ENCODE measurements at regions not wholly inside any gene's neighbourhood (a gene's known extent, or its start where the extent isn't known, plus 50 kb on each side); places are given as distances from the start of the nearest gene placed in this dataset.

DNA sequence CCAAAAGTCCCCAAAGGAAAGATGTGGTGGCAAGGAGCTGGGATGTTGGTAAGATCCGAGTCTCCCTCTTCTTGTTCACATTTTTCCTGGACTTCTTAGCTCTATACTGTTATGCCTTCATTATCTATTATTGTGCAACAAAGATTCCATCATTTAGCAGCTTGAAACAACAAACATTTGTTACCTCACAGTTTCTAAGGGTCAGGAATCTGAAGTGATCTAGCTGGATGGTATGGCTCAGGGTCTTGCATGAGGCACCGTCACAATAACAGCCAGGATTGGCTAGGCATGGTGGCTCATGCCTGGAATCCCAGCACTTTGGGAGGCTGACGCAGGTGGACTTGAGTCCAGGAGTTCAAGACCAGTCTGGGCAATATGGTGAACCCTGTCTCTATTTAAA lies 51.1 kb upstream of the KRAS start (continued):
- TF ChIP-seq, protein P1, sequence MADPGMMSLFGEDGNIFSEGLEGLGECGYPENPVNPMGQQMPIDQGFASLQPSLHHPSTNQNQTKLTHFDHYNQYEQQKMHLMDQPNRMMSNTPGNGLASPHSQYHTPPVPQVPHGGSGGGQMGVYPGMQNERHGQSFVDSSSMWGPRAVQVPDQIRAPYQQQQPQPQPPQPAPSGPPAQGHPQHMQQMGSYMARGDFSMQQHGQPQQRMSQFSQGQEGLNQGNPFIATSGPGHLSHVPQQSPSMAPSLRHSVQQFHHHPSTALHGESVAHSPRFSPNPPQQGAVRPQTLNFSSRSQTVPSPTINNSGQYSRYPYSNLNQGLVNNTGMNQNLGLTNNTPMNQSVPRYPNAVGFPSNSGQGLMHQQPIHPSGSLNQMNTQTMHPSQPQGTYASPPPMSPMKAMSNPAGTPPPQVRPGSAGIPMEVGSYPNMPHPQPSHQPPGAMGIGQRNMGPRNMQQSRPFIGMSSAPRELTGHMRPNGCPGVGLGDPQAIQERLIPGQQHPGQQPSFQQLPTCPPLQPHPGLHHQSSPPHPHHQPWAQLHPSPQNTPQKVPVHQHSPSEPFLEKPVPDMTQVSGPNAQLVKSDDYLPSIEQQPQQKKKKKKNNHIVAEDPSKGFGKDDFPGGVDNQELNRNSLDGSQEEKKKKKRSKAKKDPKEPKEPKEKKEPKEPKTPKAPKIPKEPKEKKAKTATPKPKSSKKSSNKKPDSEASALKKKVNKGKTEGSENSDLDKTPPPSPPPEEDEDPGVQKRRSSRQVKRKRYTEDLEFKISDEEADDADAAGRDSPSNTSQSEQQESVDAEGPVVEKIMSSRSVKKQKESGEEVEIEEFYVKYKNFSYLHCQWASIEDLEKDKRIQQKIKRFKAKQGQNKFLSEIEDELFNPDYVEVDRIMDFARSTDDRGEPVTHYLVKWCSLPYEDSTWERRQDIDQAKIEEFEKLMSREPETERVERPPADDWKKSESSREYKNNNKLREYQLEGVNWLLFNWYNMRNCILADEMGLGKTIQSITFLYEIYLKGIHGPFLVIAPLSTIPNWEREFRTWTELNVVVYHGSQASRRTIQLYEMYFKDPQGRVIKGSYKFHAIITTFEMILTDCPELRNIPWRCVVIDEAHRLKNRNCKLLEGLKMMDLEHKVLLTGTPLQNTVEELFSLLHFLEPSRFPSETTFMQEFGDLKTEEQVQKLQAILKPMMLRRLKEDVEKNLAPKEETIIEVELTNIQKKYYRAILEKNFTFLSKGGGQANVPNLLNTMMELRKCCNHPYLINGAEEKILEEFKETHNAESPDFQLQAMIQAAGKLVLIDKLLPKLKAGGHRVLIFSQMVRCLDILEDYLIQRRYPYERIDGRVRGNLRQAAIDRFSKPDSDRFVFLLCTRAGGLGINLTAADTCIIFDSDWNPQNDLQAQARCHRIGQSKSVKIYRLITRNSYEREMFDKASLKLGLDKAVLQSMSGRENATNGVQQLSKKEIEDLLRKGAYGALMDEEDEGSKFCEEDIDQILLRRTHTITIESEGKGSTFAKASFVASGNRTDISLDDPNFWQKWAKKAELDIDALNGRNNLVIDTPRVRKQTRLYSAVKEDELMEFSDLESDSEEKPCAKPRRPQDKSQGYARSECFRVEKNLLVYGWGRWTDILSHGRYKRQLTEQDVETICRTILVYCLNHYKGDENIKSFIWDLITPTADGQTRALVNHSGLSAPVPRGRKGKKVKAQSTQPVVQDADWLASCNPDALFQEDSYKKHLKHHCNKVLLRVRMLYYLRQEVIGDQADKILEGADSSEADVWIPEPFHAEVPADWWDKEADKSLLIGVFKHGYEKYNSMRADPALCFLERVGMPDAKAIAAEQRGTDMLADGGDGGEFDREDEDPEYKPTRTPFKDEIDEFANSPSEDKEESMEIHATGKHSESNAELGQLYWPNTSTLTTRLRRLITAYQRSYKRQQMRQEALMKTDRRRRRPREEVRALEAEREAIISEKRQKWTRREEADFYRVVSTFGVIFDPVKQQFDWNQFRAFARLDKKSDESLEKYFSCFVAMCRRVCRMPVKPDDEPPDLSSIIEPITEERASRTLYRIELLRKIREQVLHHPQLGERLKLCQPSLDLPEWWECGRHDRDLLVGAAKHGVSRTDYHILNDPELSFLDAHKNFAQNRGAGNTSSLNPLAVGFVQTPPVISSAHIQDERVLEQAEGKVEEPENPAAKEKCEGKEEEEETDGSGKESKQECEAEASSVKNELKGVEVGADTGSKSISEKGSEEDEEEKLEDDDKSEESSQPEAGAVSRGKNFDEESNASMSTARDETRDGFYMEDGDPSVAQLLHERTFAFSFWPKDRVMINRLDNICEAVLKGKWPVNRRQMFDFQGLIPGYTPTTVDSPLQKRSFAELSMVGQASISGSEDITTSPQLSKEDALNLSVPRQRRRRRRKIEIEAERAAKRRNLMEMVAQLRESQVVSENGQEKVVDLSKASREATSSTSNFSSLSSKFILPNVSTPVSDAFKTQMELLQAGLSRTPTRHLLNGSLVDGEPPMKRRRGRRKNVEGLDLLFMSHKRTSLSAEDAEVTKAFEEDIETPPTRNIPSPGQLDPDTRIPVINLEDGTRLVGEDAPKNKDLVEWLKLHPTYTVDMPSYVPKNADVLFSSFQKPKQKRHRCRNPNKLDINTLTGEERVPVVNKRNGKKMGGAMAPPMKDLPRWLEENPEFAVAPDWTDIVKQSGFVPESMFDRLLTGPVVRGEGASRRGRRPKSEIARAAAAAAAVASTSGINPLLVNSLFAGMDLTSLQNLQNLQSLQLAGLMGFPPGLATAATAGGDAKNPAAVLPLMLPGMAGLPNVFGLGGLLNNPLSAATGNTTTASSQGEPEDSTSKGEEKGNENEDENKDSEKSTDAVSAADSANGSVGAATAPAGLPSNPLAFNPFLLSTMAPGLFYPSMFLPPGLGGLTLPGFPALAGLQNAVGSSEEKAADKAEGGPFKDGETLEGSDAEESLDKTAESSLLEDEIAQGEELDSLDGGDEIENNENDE (IDR thresholded peaks at IDR 0.05; ENCODE audit: insufficient replicate concordance, low read length): no peak
- TF ChIP-seq RXRA (IDR thresholded peaks at IDR 0.05; ENCODE audit: insufficient read depth, low read depth, low read length) (no peak), RFX5 (IDR thresholded peaks at IDR 0.05; ENCODE audit: borderline replicate concordance, low read depth, low read length) (no peak), CBX5 (IDR thresholded peaks at IDR 0.05; ENCODE audit: low read depth, low read length) (no peak), RNF2 (IDR thresholded peaks at IDR 0.05; ENCODE audit: borderline replicate concordance, low read depth, low read length, missing control alignments, poor library complexity, severe bottlenecking) (no peak), CREB1 (IDR thresholded peaks at IDR 0.05) (no peak)

Measured in H1 (cell line).